LNCAP (cell line): ENCODE measurements at regions not wholly inside any gene's neighbourhood (a gene's known extent, or its start where the extent isn't known, plus 50 kb on each side); places are given as distances from the start of the nearest gene placed in this dataset.

Source experiments
- CTCF ChIP-seq: fragments of 450-650 bp; IDR thresholded peaks from 2 replicates; pipeline ENCODE4 v1.5.1; 2017; ENCODE audit warnings: mild to moderate bottlenecking

- TF ChIP-seq CTCF, result no peak
Observed at GRCh38 chr6:55937951-55938690, 62.7 kb upstream of the BMP5 start.

GRCh38 chr6:55937261-55937947 is 62.0 kb upstream of the BMP5 start:
- no peak for TF ChIP-seq CTCF

- TF ChIP-seq CTCF, result no peak
Observed at GRCh38 chr6:55931101-55931500, 55.7 kb upstream of the BMP5 start.

GRCh38 chr6:55925292-55925691 is 49.9 kb upstream of the BMP5 start:
- no peak for TF ChIP-seq CTCF
